Colonic mucosa (tissue), 4 donors: ENCODE measurements at regions not wholly inside any gene's neighbourhood (a gene's known extent, or its start where the extent isn't known, plus 50 kb on each side); places are given as distances from the start of the nearest gene placed in this dataset.
"Not testable (repeated sequence)": the region's sequence is repeated elsewhere in the genome, so short reads cannot be mapped to it uniquely, and the experiment has no call there.

ENCODE experiments used
- DNase-seq: peaks from one replicate; pipeline ENCODE4 v3.0.0-alpha.2; 2020
- H3K27ac ChIP-seq: fragments of 200-600 bp; one replicate; pipeline ENCODE4 v1.8.0; 2021
- H3K27me3 ChIP-seq: fragments of 200-600 bp; one replicate; pipeline ENCODE4 v1.8.0; 2021
- H3K36me3 ChIP-seq: fragments of 200-600 bp; one replicate; pipeline ENCODE4 v1.8.0; 2021
- H3K4me1 ChIP-seq: fragments of 200-600 bp; one replicate; pipeline ENCODE4 v1.8.0; 2021; ENCODE audit warnings: mild to moderate bottlenecking
- H3K4me3 ChIP-seq: fragments of 200-600 bp; one replicate; pipeline ENCODE4 v1.8.0; 2021
- H3K9ac ChIP-seq, 2 donors: one replicate each; pipeline ENCODE4 v1.7.0; 2013; ENCODE audit warnings: control low read depth in 2 of 2, low read depth in 2 of 2, low read length in 2 of 2
- H3K9me3 ChIP-seq: fragments of 200-600 bp; one replicate; pipeline ENCODE4 v1.8.0; 2021
- CTCF ChIP-seq: fragments of 200-600 bp; IDR thresholded peaks from one replicate; pipeline ENCODE4 v1.8.0; 2022; ENCODE audit warnings: antibody characterized with exemption, mild to moderate bottlenecking
- intact Hi-C: fragments of 100-400 bp; cut with DNase I; formaldehyde crosslinking; loops from one replicate; pipeline ENCODE4 v1.14.1; 2022
- donor health status: healthy.
- donor health status: DM: no; HTN: no; CAD: no.
- donor health status: DM: no; HTN: no; CAD: no.

GRCh38 chr2:146388757-146389156 is 1456.1 kb upstream of the ACVR2A start:
- no peak for TF ChIP-seq CTCF
- intact Hi-C loops: no loop called here
- Histone ChIP-seq H3K9ac (no peak overlapping the region), H3K9me3 (no peaks in the 10 kb centered on the region), H3K27ac (no peak overlapping the region), H3K4me1 (no peaks in the 10 kb centered on the region), H3K4me3 (no peak overlapping the region), H3K27me3 (no peaks in the 10 kb centered on the region), H3K36me3 (no peaks in the 10 kb centered on the region)
- DNase-seq: no peak

GRCh38 chr2:146386096-146386495 is 1458.7 kb upstream of the ACVR2A start:
- Histone ChIP-seq H3K4me3 (no peak overlapping the region), H3K36me3 (no peaks in the 10 kb centered on the region), H3K9me3 (no peaks in the 10 kb centered on the region), H3K27me3 (no peaks in the 10 kb centered on the region), H3K4me1 (no peaks in the 10 kb centered on the region), H3K9ac (no peak overlapping the region), H3K27ac (no peak overlapping the region)
- TF ChIP-seq CTCF: no peak
- no peak for DNase-seq
- intact Hi-C loops: no loop called here

GRCh38 chr2:146385031-146385430 is 1459.8 kb upstream of the ACVR2A start:
- intact Hi-C loops: no loop called here
- H3K4me1 ChIP-seq: no peaks in the 10 kb centered on the region
- no peak for TF ChIP-seq CTCF
- DNase-seq: no peak
- no peak overlapping the region for H3K27ac ChIP-seq
- no peaks in the 10 kb centered on the region for H3K36me3 ChIP-seq
- H3K9ac ChIP-seq: no peak overlapping the region
- H3K4me3 ChIP-seq: no peak overlapping the region
- no peaks in the 10 kb centered on the region for H3K9me3 ChIP-seq
- no peaks in the 10 kb centered on the region for H3K27me3 ChIP-seq

- intact Hi-C loops: no loop called here
- no peaks in the 10 kb centered on the region for H3K36me3 ChIP-seq
- H3K27me3 ChIP-seq: no peaks in the 10 kb centered on the region
- H3K4me1 ChIP-seq: no peaks in the 10 kb centered on the region
- no peak for DNase-seq
- no peak for TF ChIP-seq CTCF
- H3K4me3 ChIP-seq: no peak overlapping the region
- H3K27ac ChIP-seq: no peak overlapping the region
- no peak overlapping the region for H3K9ac ChIP-seq
- H3K9me3 ChIP-seq: no peaks in the 10 kb centered on the region
Observed at GRCh38 chr2:146376511-146377064, 1468.2 kb upstream of the ACVR2A start.

GRCh38 chr2:146374505-146374904 is 1470.3 kb upstream of the ACVR2A start:
- intact Hi-C loops: no loop called here
- Histone ChIP-seq H3K36me3 (no peaks in the 10 kb centered on the region), H3K9me3 (no peaks in the 10 kb centered on the region), H3K27me3 (no peaks in the 10 kb centered on the region), H3K9ac (no peak overlapping the region), H3K4me1 (no peaks in the 10 kb centered on the region), H3K27ac (no peak overlapping the region), H3K4me3 (no peak overlapping the region)
- no peak for DNase-seq
- no peak for TF ChIP-seq CTCF

- H3K27ac ChIP-seq, H3K9ac ChIP-seq, DNase-seq, intact Hi-C loops, H3K4me3 ChIP-seq, H3K36me3 ChIP-seq, H3K4me1 ChIP-seq, H3K9me3 ChIP-seq, H3K27me3 ChIP-seq: not testable (repeated sequence)
Observed at GRCh38 chr2:146371364-146371763, 1473.5 kb upstream of the ACVR2A start.
